ENCODE measurements at regions not wholly inside any gene's neighbourhood (a gene's known extent, or its start where the extent isn't known, plus 50 kb on each side); places are given as distances from the start of the nearest gene placed in this dataset.
"Not testable (repeated sequence)": the region's sequence is repeated elsewhere in the genome, so short reads cannot be mapped to it uniquely, and the experiment has no call there.

- no peak for DNase-seq (ENCODE audit: low spot score)
Measured at GRCh38 chr10:85362401-85362800, 1004.2 kb downstream of the GRID1 start.

GRCh38 chr10:85377029-85377806, 989.4 kb downstream of the GRID1 start:
- DNase-seq (ENCODE audit: low spot score) = no peak

- no peak for DNase-seq (ENCODE audit: low spot score)
Measured at GRCh38 chr10:85379338-85379737, 987.3 kb downstream of the GRID1 start.

GRCh38 chr10:85400981-85401695, 965.5 kb downstream of the GRID1 start:
- peak; percentile 11 for DNase-seq (ENCODE audit: low spot score)

GRCh38 chr10:85402541-85402940, 964.1 kb downstream of the GRID1 start:
- no peak for DNase-seq (ENCODE audit: low spot score)

GRCh38 chr10:85407088-85407487, 959.5 kb downstream of the GRID1 start:
- DNase-seq (ENCODE audit: low spot score) = no peak

GRCh38 chr10:85408388-85408787, 958.2 kb downstream of the GRID1 start:
- DNase-seq (ENCODE audit: low spot score) = no peak

GRCh38 chr10:85410586-85410985, 956.0 kb downstream of the GRID1 start:
- DNase-seq (ENCODE audit: low spot score) = not testable (repeated sequence)

GRCh38 chr10:85413570-85413969, 953.0 kb downstream of the GRID1 start:
- no peak for DNase-seq (ENCODE audit: low spot score)

GRCh38 chr10:85420501-85421191, 945.9 kb downstream of the GRID1 start:
- DNase-seq (ENCODE audit: low spot score) = no peak

GRCh38 chr10:85421421-85421820, 945.2 kb downstream of the GRID1 start:
- DNase-seq (ENCODE audit: low spot score) = no peak

- DNase-seq (ENCODE audit: low spot score) = no peak
Measured at GRCh38 chr10:85429126-85429525, 937.5 kb downstream of the GRID1 start.

GRCh38 chr10:85430991-85431390, 935.6 kb downstream of the GRID1 start:
- no peak for DNase-seq (ENCODE audit: low spot score)

GRCh38 chr10:85433248-85433647, 933.3 kb downstream of the GRID1 start:
- DNase-seq (ENCODE audit: low spot score) = no peak

GRCh38 chr10:85444868-85445267, 921.7 kb downstream of the GRID1 start:
- no peak for DNase-seq (ENCODE audit: low spot score)

GRCh38 chr10:85445702-85446101, 920.9 kb downstream of the GRID1 start:
- DNase-seq (ENCODE audit: low spot score) = no peak

- DNase-seq (ENCODE audit: low spot score) = no peak
Measured at GRCh38 chr10:85446827-85447226, 919.8 kb downstream of the GRID1 start.

- DNase-seq (ENCODE audit: low spot score) = no peak
Measured at GRCh38 chr10:85447690-85448089, 918.9 kb downstream of the GRID1 start.

GRCh38 chr10:85448716-85449115, 917.9 kb downstream of the GRID1 start:
- DNase-seq (ENCODE audit: low spot score) = no peak

GRCh38 chr10:85454386-85454785, 912.2 kb downstream of the GRID1 start:
- no peak for DNase-seq (ENCODE audit: low spot score)

- no peak for DNase-seq (ENCODE audit: low spot score)
Measured at GRCh38 chr10:85457191-85457590, 909.4 kb downstream of the GRID1 start.

- DNase-seq (ENCODE audit: low spot score) = no peak
Measured at GRCh38 chr10:85458324-85458723, 908.3 kb downstream of the GRID1 start.

- no peak for DNase-seq (ENCODE audit: low spot score)
Measured at GRCh38 chr10:85459906-85460305, 906.7 kb downstream of the GRID1 start.
